ENCODE measurements at regions not wholly inside any gene's neighbourhood (a gene's known extent, or its start where the extent isn't known, plus 50 kb on each side); places are given as distances from the start of the nearest gene placed in this dataset.

DNA sequence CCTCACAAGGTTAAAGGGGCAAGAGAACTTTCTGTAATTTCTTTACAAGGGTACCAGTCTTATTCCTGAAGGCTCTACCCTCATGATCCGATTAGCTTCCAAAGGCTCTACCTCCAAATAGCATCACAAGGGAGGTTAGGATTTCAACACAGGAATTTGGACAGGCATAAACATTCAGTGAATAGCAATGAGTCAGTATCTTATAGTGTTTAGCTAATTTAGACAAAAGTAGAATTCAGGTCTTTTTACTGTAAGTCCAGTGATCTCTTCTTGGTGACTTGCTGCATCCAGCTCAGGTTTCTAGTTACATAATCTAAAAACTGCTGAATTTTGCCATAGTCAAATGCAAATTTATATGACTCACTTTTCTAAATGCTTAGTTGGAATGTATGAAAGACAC is 1995.6 kb upstream of the RAG2 start:
- Histone ChIP-seq H3K4me3 (no peak overlapping the region), H3K27ac (no peak overlapping the region), H3K4me1 (no peaks in the 10 kb centered on the region), H3K27me3 (ENCODE audit: insufficient read depth in 3 of 3, low read length in 2 of 3) (no peaks in the 10 kb centered on the region), H3K9me3 (peaks cover 4% of the 10 kb centered on the region), H3K36me3 (ENCODE audit: insufficient read depth in 1 of 2, low read depth in 1 of 2) (no peaks in the 10 kb centered on the region)
- ATAC-seq (no peak), DNase-seq (no peak)
- WGBS, 3 donors = 62 to 74% (median 69%) methylated on average over 1 of the region's 1 CpG
- intact Hi-C loops (cut with DNase I) = no loop called here
- TF ChIP-seq, protein P1, sequence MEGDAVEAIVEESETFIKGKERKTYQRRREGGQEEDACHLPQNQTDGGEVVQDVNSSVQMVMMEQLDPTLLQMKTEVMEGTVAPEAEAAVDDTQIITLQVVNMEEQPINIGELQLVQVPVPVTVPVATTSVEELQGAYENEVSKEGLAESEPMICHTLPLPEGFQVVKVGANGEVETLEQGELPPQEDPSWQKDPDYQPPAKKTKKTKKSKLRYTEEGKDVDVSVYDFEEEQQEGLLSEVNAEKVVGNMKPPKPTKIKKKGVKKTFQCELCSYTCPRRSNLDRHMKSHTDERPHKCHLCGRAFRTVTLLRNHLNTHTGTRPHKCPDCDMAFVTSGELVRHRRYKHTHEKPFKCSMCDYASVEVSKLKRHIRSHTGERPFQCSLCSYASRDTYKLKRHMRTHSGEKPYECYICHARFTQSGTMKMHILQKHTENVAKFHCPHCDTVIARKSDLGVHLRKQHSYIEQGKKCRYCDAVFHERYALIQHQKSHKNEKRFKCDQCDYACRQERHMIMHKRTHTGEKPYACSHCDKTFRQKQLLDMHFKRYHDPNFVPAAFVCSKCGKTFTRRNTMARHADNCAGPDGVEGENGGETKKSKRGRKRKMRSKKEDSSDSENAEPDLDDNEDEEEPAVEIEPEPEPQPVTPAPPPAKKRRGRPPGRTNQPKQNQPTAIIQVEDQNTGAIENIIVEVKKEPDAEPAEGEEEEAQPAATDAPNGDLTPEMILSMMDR (IDR thresholded peaks at IDR 0.05) = no peak

DNA sequence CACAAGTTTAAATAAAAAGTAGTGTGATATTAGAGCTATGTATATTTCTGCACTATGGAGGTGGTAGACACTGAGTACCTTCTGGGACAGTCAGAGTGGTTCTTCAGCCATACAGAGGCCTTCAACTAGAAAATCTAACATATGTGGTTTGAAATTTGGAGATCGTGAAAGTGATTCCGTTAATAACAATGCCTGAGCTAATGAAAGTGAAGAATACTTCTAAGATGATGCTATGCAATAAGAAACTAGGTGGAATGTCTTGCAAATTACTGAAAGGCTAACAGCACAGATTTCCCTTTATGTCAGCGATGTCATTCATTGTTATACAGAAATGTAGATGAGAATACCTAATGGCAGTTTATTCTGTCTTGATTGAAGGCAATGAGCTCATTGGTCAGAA is 1984.7 kb upstream of the RAG2 start:
- DNase-seq = no peak
- Histone ChIP-seq H3K27me3 (ENCODE audit: insufficient read depth in 3 of 3, low read length in 2 of 3) (no peaks in the 10 kb centered on the region), H3K9me3 (no peaks in the 10 kb centered on the region), H3K36me3 (ENCODE audit: insufficient read depth in 1 of 2, low read depth in 1 of 2) (no peaks in the 10 kb centered on the region), H3K4me1 (no peaks in the 10 kb centered on the region), H3K4me3 (no peak overlapping the region), H3K27ac (no peak overlapping the region)
- TF ChIP-seq, protein P1 (IDR thresholded peaks at IDR 0.05) = no peak
- WGBS, 3 donors = 52 to 80% (median 55%) methylated on average over 3 of the region's 3 CpGs
- intact Hi-C loops (cut with DNase I) = no loop called here
- ATAC-seq = no peak

DNA sequence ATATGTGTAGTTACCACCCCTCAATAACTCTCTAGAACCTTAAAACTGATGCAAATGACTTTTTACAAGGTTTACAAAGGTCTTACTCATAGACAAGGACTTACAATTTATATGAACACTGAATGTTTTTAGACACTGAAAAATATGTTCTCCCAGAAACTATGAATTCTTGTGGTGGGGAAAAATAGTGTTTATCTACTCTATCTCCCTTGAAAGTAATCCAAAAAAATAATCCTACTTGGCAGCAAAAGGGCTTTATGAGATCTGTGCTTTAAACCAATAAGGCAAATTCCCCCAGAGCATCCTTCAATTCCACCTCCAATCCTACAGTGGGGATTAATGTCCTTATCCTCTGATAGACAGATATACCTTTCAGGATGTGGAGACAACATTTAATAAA is 1984.1 kb upstream of the RAG2 start:
- H3K4me3 ChIP-seq = no peak overlapping the region
- TF ChIP-seq, protein P1 (IDR thresholded peaks at IDR 0.05) = no peak

DNA sequence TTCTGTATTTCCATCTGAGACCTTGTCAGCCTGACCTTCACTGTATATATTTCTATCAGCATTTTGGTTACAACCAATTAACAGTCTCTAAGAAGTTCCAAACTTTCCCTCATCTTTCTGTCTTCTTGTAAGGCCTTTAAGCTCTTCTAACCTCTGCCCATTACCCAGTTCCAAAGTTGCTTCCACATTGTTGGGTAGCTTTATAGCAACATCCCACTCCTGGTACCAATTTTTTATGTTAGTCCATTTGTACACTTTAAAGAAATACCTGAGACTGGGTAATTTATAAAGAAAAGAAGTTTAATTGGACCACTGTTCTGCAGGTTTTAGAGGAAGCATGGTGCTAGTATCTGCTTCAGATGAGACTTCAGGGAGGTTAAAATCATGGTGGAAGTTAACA is 1979.7 kb upstream of the RAG2 start:
- intact Hi-C loops (cut with DNase I) = no loop called here
- Histone ChIP-seq H3K36me3 (ENCODE audit: insufficient read depth in 1 of 2, low read depth in 1 of 2) (no peaks in the 10 kb centered on the region), H3K27ac (no peak overlapping the region), H3K27me3 (ENCODE audit: insufficient read depth in 3 of 3, low read length in 2 of 3) (no peaks in the 10 kb centered on the region), H3K4me1 (no peaks in the 10 kb centered on the region), H3K9me3 (no peaks in the 10 kb centered on the region), H3K4me3 (no peak overlapping the region)
- DNase-seq = no peak
- TF ChIP-seq, protein P1 (IDR thresholded peaks at IDR 0.05) = no peak
- no peak for ATAC-seq

More for the DNA sequence above, 1984.1 kb upstream of the RAG2 start:
- Histone ChIP-seq H3K27me3 (ENCODE audit: insufficient read depth in 3 of 3, low read length in 2 of 3) (no peaks in the 10 kb centered on the region), H3K9me3 (no peaks in the 10 kb centered on the region), H3K36me3 (ENCODE audit: insufficient read depth in 1 of 2, low read depth in 1 of 2) (no peaks in the 10 kb centered on the region), H3K4me1 (no peaks in the 10 kb centered on the region), H3K27ac (no peak overlapping the region)
- intact Hi-C loops (cut with DNase I) = no loop called here
- no peak for ATAC-seq
- DNase-seq = no peak

DNA sequence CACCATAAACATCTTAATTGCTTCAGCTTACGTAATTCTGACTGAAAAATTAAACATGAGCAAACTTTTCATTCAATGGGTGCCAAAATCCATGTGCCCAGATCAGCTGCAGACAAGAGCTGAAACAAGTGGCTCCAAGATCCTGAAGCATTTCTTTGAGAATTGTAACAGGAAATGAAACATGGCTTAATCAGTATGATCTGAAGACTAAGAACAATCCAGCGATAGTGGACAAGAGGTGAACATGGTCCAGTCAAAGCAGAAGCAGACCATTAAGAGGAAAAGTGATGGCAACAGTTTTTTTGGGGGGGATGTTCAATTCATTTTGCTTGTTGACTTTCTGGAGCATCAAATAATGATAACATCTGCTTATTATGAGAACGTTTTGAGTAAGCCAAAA is 1964.5 kb upstream of the RAG2 start:
- ATAC-seq = no peak
- Histone ChIP-seq H3K9me3 (no peaks in the 10 kb centered on the region), H3K36me3 (ENCODE audit: insufficient read depth in 1 of 2, low read depth in 1 of 2) (no peaks in the 10 kb centered on the region), H3K4me1 (no peaks in the 10 kb centered on the region), H3K27me3 (ENCODE audit: insufficient read depth in 3 of 3, low read length in 2 of 3) (no peaks in the 10 kb centered on the region), H3K4me3 (no peak overlapping the region), H3K27ac (no peak overlapping the region)
- intact Hi-C loops (cut with DNase I) = no loop called here
- DNase-seq = no peak
- WGBS, 3 donors = 44 to 50% (median 46%) methylated on average over 3 of the region's 3 CpGs
- TF ChIP-seq, protein P1 (IDR thresholded peaks at IDR 0.05) = no peak

All from psoas muscle (tissue), 7 donors.